Esophagus squamous epithelium (tissue), 4 donors: ENCODE measurements at regions not wholly inside any gene's neighbourhood (a gene's known extent, or its start where the extent isn't known, plus 50 kb on each side); places are given as distances from the start of the nearest gene placed in this dataset.

Experiments
- CTCF ChIP-seq, 6 experiments: fragments of 450-650 bp in 4 of 6; fragments of 200-600 bp in 2 of 6; sonication (generic) in 2 of 6; IDR thresholded peaks; one replicate each; pipeline ENCODE4 v1.5.1; 2016 to 2019; ENCODE audit warnings: antibody characterized with exemption in 6 of 6, mild to moderate bottlenecking in 4 of 6, moderate library complexity in 4 of 6
- POLR2A ChIP-seq, 4 donors: fragments of 450-650 bp; IDR thresholded peaks; one replicate each; pipeline ENCODE4 v1.6.1; 2017; ENCODE audit warnings: antibody characterized with exemption in 4 of 4, mild to moderate bottlenecking in 4 of 4, moderate library complexity in 3 of 4

GRCh38 chr20:60658681-60659080, 593.4 kb upstream of the CDH4 start:
- TF ChIP-seq CTCF (IDR thresholded peaks at IDR 0.05) (no peak), POLR2A (IDR thresholded peaks at IDR 0.05) (no peak)
